B cell (primary cell): ENCODE measurements at regions not wholly inside any gene's neighbourhood (a gene's known extent, or its start where the extent isn't known, plus 50 kb on each side); places are given as distances from the start of the nearest gene placed in this dataset.

Experiments
- ATAC-seq: fragments of 200-7000 bp; cut with Tn5 transposase; one replicate; pipeline ENCODE4 v1.10.0; 2021; ENCODE audit warnings: low read depth, mild to moderate bottlenecking, moderate number of reproducible peaks, moderate library complexity
- CTCF ChIA-PET: fragments of 350-600 bp; sonication (Branson Sonifier 250); formaldehyde crosslinking; loops from one replicate; lab custom pipeline; 2021; ENCODE audit warnings: antibody characterized with exemption, inconsistent platforms; lab: Charles Lee
- POLR2A ChIA-PET: fragments of 350-600 bp; sonication (Branson Sonifier 250); formaldehyde crosslinking; loops from one replicate; lab custom pipeline; 2021; ENCODE audit warnings: antibody characterized with exemption; lab: Charles Lee
- DNase-seq: peaks from one replicate; pipeline ENCODE4 v3.0.0; 2013
- H2AFZ ChIP-seq: 2 replicates; pipeline ENCODE4 v1.6.1; 2012; ENCODE audit warnings: mild to moderate bottlenecking, low read depth, low read length; ENCODE audit not compliant: insufficient read depth, poor library complexity, severe bottlenecking
- H3K27ac ChIP-seq, 2 donors: 1 replicate in 1 of 2; 2 replicates in 1 of 2; pipeline ENCODE4 v1.5.1; 2012 to 2013; ENCODE audit warnings: low read length in 2 of 2, mild to moderate bottlenecking in 2 of 2, moderate library complexity in 1 of 2
- H3K27me3 ChIP-seq, 4 experiments: fragments of 200-600 bp in 1 of 4; sonication (generic) in 1 of 4; replicated peaks in 1 of 4; 1 replicate in 2 of 4; 2 replicates in 2 of 4; pipeline versions ENCODE4 v1.6.1 to v1.7.0; 2013 to 2016; ENCODE audit warnings: low read length in 3 of 4, mild to moderate bottlenecking in 2 of 4, mixed read lengths in 1 of 4, moderate library complexity in 1 of 4; ENCODE audit not compliant: insufficient read depth in 4 of 4, control insufficient read depth in 3 of 4; ENCODE audit errors: control extremely low read depth in 1 of 4
- H3K36me3 ChIP-seq, 2 experiments: replicated peaks in 1 of 2; 1 replicate in 1 of 2; 2 replicates in 1 of 2; pipeline versions ENCODE4 v1.6.1 to v1.7.1; 2013; ENCODE audit warnings: low read length in 1 of 2; ENCODE audit not compliant: insufficient read depth in 2 of 2, control insufficient read depth in 1 of 2; ENCODE audit errors: control extremely low read depth in 1 of 2, extremely low read depth in 1 of 2
- H3K4me1 ChIP-seq, 2 donors: fragments of 200-600 bp in 1 of 2; sonication (generic) in 1 of 2; 1 replicate in 1 of 2; 2 replicates in 1 of 2; pipeline versions ENCODE4 v1.5.1 to v1.6.1; 2013 to 2017; ENCODE audit warnings: low read length in 2 of 2; ENCODE audit not compliant: control insufficient read depth in 2 of 2, insufficient read depth in 2 of 2
- H3K4me2 ChIP-seq: replicated peaks from 2 replicates; pipeline ENCODE3; 2012; ENCODE audit warnings: mild to moderate bottlenecking, low read depth, low read length; ENCODE audit not compliant: poor library complexity, severe bottlenecking
- H3K4me3 ChIP-seq, 5 experiments: fragments of 200-600 bp in 1 of 5; sonication (generic) in 1 of 5; 1 replicate in 3 of 5; 2 replicates in 2 of 5; pipeline versions ENCODE4 v1.5.1 to v1.7.0; 2011 to 2016; ENCODE audit warnings: low read length in 4 of 5, mild to moderate bottlenecking in 4 of 5, low read depth in 2 of 5, control low read depth in 1 of 5, moderate library complexity in 1 of 5; ENCODE audit not compliant: insufficient read depth in 1 of 5; ENCODE audit errors: control extremely low read depth in 1 of 5, extremely low read depth in 1 of 5
- H3K79me2 ChIP-seq: fragments of 200-600 bp; sonication (generic); one replicate; pipeline ENCODE4 v1.6.0; 2016; ENCODE audit warnings: low read length; ENCODE audit not compliant: control insufficient read depth, insufficient read depth
- H3K9ac ChIP-seq: fragments of 200-600 bp; sonication (generic); 2 replicates; pipeline ENCODE4 v1.6.1; 2017; ENCODE audit warnings: mild to moderate bottlenecking, low read length, moderate library complexity
- H3K9me3 ChIP-seq, 3 donors: one replicate each; pipeline versions ENCODE4 v1.6.1 to v1.7.1; 2013; ENCODE audit warnings: low read length in 2 of 3; ENCODE audit not compliant: control insufficient read depth in 2 of 3, insufficient read depth in 1 of 3; ENCODE audit errors: control extremely low read depth in 1 of 3
- H4K20me1 ChIP-seq: 2 replicates; pipeline ENCODE4 v1.6.0; 2012; ENCODE audit warnings: mild to moderate bottlenecking, low read length; ENCODE audit not compliant: insufficient read depth, control insufficient read depth, poor library complexity, severe bottlenecking
- H3K27ac Mint-ChIP-seq: one replicate; pipeline ENCODE4 v1.8.0; 2021; ENCODE audit warnings: mixed read lengths
- H3K27me3 Mint-ChIP-seq: one replicate; pipeline ENCODE4 v1.8.0; 2021; ENCODE audit warnings: mixed read lengths
- H3K4me1 Mint-ChIP-seq: one replicate; pipeline ENCODE4 v1.8.0; 2021; ENCODE audit warnings: mixed read lengths
- H3K4me3 Mint-ChIP-seq: one replicate; pipeline ENCODE4 v1.8.0; 2021; ENCODE audit warnings: mixed read lengths
- H3K9me3 Mint-ChIP-seq: one replicate; pipeline ENCODE4 v1.8.0; 2022; ENCODE audit warnings: mixed read lengths; ENCODE audit not compliant: insufficient read depth
- EZH2 ChIP-seq: IDR thresholded peaks from 2 replicates; pipeline ENCODE4 v1.6.1; 2012; ENCODE audit warnings: borderline replicate concordance, low read depth, mild to moderate bottlenecking, moderate library complexity, low read length; ENCODE audit not compliant: insufficient read depth, poor library complexity, severe bottlenecking
- WGBS: methylation state at CpG from one replicate; pipeline ENCODE4 v1.1.5; 2013; ENCODE audit warnings: missing lambda C conversion rate; ENCODE audit not compliant: insufficient coverage; 5-methylcytosine and 5-hydroxymethylcytosine counted together
- intact Hi-C: fragments of 100-400 bp; cut with micrococcal nuclease; formaldehyde crosslinking; loops from one replicate; pipeline ENCODE4 v1.10.0; 2022
- TF ChIP-seq, protein P1 (sequence below): fragments of 200-600 bp; IDR thresholded peaks from one replicate; pipeline ENCODE4 v1.8.0; 2022; ENCODE audit warnings: antibody characterized with exemption, mild to moderate bottlenecking

DNA sequence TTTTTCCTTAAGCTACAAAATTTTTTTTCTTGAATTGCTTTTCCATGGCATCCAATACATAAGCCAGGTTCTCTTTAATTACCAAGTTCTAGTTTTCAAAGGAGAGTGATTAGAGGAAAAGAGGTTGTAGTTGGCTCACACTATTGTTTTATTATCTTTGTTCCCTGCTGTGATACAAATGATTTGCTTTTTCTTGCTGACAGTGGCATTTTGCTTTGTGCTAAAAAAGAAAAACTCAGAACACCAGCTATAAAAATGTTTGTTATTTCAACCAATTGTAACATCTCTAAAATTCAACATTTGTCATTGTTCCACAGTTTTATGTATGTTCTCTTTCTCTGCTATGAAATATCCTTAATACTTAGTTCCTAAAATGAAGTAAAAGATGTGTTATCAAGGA is 1817.2 kb downstream of the STIM2 start:
- no peak overlapping the region for H3K4me3 Mint-ChIP-seq
- H3K4me2 ChIP-seq = no peak overlapping the region
- H3K27me3 ChIP-seq = no peaks in the 10 kb centered on the region
- no peaks in the 10 kb centered on the region for H3K4me1 Mint-ChIP-seq
- no peak overlapping the region for H3K27ac ChIP-seq
- TF ChIP-seq, protein P1, sequence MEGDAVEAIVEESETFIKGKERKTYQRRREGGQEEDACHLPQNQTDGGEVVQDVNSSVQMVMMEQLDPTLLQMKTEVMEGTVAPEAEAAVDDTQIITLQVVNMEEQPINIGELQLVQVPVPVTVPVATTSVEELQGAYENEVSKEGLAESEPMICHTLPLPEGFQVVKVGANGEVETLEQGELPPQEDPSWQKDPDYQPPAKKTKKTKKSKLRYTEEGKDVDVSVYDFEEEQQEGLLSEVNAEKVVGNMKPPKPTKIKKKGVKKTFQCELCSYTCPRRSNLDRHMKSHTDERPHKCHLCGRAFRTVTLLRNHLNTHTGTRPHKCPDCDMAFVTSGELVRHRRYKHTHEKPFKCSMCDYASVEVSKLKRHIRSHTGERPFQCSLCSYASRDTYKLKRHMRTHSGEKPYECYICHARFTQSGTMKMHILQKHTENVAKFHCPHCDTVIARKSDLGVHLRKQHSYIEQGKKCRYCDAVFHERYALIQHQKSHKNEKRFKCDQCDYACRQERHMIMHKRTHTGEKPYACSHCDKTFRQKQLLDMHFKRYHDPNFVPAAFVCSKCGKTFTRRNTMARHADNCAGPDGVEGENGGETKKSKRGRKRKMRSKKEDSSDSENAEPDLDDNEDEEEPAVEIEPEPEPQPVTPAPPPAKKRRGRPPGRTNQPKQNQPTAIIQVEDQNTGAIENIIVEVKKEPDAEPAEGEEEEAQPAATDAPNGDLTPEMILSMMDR = no peak
- ChIA-PET CTCF (no interaction called here), POLR2A (no interaction called here)
- no peak overlapping the region for H2AFZ ChIP-seq
- no peaks in the 10 kb centered on the region for H3K36me3 ChIP-seq
- intact Hi-C loops = no loop called here
- H3K4me3 ChIP-seq = no peak overlapping the region
- no peaks in the 10 kb centered on the region for H3K9me3 ChIP-seq
- DNase-seq (no peak), ATAC-seq (no peak)
- no peaks in the 10 kb centered on the region for H3K9me3 Mint-ChIP-seq
- H4K20me1 ChIP-seq = no peaks in the 10 kb centered on the region
- H3K27ac Mint-ChIP-seq = no peak overlapping the region
- no peak overlapping the region for H3K9ac ChIP-seq
- H3K4me1 ChIP-seq = no peaks in the 10 kb centered on the region
- H3K79me2 ChIP-seq = no peaks in the 10 kb centered on the region
- no peaks in the 10 kb centered on the region for H3K27me3 Mint-ChIP-seq

DNA sequence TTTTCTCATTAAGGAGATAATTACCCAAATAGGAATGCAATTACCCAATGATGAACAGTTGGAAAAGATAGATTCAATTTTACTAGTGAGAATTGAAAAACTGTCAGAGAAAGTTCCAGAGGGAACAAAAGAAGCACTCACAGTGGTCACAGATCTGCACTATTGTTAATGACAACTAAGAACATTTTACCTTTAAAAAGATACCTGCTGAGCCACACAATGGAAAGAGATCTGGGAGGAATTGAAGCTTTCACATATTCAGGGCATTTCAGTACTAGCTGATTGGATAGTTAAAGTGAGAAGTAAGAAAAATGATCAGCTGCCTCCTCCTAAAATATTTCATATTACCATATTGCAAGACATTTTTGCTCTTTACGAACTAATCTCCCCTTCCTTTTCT is 1822.2 kb downstream of the STIM2 start:
- H4K20me1 ChIP-seq = no peaks in the 10 kb centered on the region
- H3K9ac ChIP-seq = no peak overlapping the region
- Mint-ChIP-seq H3K4me1 (no peaks in the 10 kb centered on the region), H3K4me3 (no peak overlapping the region), H3K9me3 (no peaks in the 10 kb centered on the region), H3K27me3 (no peaks in the 10 kb centered on the region), H3K27ac (no peak overlapping the region)
- no peaks in the 10 kb centered on the region for H3K79me2 ChIP-seq
- WGBS = no CpG with 5 or more reads among the region's 1 CpG
- DNase-seq (no peak), ATAC-seq (no peak)
- intact Hi-C loops = no loop called here
- POLR2A ChIA-PET = no interaction called here
- no peak overlapping the region for H3K4me2 ChIP-seq
- H3K4me3 ChIP-seq = no peak overlapping the region
- no peak for TF ChIP-seq EZH2
- TF ChIP-seq, protein P1 = no peak
- peaks cover 0 to 7% (median 0%) of the 10 kb centered on the region in 3 donors for H3K9me3 ChIP-seq
- H3K4me1 ChIP-seq = no peaks in the 10 kb centered on the region
- no peaks in the 10 kb centered on the region for H3K27me3 ChIP-seq
- H2AFZ ChIP-seq = no peak overlapping the region
- CTCF ChIA-PET = no interaction called here
- H3K36me3 ChIP-seq = no peaks in the 10 kb centered on the region
- H3K27ac ChIP-seq = no peak overlapping the region
